ENCODE measurements at regions not wholly inside any gene's neighbourhood (a gene's known extent, or its start where the extent isn't known, plus 50 kb on each side); places are given as distances from the start of the nearest gene placed in this dataset.

DNA sequence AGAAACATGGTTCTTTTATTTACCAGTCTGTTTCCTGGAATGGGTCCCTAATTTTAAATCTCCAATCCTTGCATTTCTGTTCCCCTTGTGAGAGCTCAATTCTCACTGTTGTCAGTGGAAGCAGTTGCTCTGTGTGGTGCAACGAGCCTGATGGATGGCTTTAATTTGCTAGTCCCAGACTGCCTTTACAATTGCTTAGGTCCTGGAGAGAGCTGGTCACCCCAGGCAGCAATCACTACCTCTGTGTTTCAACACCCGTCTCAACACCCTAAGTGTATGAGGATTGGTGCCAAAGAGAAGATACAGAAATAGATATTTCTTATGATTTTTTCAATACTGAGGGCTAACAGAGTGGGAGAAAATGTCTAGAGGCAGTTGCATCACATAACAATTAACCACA is 873.8 kb downstream of the GLUD2 start:
- TF ChIP-seq RCOR1 (conservative IDR thresholded peaks at IDR 0.05; ENCODE audit: low read depth, low read length) (no peak), SIN3A (IDR thresholded peaks at IDR 0.05; ENCODE audit: low read depth, low read length) (no peak), MXI1 (IDR thresholded peaks at IDR 0.05; ENCODE audit: low read depth, low read length) (no peak), SRF (IDR thresholded peaks at IDR 0.05; ENCODE audit: low read depth in 2 of 2, low read length in 2 of 2) (no peak), YY1 (IDR thresholded peaks at IDR 0.05; ENCODE audit: low read depth, low read length) (no peak)
- TF ChIP-seq, protein P1, sequence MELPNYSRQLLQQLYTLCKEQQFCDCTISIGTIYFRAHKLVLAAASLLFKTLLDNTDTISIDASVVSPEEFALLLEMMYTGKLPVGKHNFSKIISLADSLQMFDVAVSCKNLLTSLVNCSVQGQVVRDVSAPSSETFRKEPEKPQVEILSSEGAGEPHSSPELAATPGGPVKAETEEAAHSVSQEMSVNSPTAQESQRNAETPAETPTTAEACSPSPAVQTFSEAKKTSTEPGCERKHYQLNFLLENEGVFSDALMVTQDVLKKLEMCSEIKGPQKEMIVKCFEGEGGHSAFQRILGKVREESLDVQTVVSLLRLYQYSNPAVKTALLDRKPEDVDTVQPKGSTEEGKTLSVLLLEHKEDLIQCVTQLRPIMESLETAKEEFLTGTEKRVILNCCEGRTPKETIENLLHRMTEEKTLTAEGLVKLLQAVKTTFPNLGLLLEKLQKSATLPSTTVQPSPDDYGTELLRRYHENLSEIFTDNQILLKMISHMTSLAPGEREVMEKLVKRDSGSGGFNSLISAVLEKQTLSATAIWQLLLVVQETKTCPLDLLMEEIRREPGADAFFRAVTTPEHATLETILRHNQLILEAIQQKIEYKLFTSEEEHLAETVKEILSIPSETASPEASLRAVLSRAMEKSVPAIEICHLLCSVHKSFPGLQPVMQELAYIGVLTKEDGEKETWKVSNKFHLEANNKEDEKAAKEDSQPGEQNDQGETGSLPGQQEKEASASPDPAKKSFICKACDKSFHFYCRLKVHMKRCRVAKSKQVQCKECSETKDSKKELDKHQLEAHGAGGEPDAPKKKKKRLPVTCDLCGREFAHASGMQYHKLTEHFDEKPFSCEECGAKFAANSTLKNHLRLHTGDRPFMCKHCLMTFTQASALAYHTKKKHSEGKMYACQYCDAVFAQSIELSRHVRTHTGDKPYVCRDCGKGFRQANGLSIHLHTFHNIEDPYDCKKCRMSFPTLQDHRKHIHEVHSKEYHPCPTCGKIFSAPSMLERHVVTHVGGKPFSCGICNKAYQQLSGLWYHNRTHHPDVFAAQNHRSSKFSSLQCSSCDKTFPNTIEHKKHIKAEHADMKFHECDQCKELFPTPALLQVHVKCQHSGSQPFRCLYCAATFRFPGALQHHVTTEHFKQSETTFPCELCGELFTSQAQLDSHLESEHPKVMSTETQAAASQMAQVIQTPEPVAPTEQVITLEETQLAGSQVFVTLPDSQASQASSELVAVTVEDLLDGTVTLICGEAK (IDR thresholded peaks at IDR 0.05; ENCODE audit: borderline replicate concordance) = no peak
- TF ChIP-seq, protein P2, sequence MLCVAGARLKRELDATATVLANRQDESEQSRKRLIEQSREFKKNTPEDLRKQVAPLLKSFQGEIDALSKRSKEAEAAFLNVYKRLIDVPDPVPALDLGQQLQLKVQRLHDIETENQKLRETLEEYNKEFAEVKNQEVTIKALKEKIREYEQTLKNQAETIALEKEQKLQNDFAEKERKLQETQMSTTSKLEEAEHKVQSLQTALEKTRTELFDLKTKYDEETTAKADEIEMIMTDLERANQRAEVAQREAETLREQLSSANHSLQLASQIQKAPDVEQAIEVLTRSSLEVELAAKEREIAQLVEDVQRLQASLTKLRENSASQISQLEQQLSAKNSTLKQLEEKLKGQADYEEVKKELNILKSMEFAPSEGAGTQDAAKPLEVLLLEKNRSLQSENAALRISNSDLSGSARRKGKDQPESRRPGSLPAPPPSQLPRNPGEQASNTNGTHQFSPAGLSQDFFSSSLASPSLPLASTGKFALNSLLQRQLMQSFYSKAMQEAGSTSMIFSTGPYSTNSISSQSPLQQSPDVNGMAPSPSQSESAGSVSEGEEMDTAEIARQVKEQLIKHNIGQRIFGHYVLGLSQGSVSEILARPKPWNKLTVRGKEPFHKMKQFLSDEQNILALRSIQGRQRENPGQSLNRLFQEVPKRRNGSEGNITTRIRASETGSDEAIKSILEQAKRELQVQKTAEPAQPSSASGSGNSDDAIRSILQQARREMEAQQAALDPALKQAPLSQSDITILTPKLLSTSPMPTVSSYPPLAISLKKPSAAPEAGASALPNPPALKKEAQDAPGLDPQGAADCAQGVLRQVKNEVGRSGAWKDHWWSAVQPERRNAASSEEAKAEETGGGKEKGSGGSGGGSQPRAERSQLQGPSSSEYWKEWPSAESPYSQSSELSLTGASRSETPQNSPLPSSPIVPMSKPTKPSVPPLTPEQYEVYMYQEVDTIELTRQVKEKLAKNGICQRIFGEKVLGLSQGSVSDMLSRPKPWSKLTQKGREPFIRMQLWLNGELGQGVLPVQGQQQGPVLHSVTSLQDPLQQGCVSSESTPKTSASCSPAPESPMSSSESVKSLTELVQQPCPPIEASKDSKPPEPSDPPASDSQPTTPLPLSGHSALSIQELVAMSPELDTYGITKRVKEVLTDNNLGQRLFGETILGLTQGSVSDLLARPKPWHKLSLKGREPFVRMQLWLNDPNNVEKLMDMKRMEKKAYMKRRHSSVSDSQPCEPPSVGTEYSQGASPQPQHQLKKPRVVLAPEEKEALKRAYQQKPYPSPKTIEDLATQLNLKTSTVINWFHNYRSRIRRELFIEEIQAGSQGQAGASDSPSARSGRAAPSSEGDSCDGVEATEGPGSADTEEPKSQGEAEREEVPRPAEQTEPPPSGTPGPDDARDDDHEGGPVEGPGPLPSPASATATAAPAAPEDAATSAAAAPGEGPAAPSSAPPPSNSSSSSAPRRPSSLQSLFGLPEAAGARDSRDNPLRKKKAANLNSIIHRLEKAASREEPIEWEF (IDR thresholded peaks at IDR 0.05; ENCODE audit: insufficient replicate concordance, low read depth, low read length) = no peak
- TF ChIP-seq, protein P3, sequence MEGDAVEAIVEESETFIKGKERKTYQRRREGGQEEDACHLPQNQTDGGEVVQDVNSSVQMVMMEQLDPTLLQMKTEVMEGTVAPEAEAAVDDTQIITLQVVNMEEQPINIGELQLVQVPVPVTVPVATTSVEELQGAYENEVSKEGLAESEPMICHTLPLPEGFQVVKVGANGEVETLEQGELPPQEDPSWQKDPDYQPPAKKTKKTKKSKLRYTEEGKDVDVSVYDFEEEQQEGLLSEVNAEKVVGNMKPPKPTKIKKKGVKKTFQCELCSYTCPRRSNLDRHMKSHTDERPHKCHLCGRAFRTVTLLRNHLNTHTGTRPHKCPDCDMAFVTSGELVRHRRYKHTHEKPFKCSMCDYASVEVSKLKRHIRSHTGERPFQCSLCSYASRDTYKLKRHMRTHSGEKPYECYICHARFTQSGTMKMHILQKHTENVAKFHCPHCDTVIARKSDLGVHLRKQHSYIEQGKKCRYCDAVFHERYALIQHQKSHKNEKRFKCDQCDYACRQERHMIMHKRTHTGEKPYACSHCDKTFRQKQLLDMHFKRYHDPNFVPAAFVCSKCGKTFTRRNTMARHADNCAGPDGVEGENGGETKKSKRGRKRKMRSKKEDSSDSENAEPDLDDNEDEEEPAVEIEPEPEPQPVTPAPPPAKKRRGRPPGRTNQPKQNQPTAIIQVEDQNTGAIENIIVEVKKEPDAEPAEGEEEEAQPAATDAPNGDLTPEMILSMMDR (IDR thresholded peaks at IDR 0.05 in 2 of 3, conservative IDR thresholded peaks at IDR 0.05 in 1 of 3; ENCODE audit: control insufficient read depth in 2 of 3, extremely low read depth in 1 of 3, insufficient read depth in 1 of 3, low read depth in 3 of 3, low read length in 3 of 3) = no peak

Measured in GM12878 (cell line).